GM12865 (cell line): ENCODE measurements at regions not wholly inside any gene's neighbourhood (a gene's known extent, or its start where the extent isn't known, plus 50 kb on each side); places are given as distances from the start of the nearest gene placed in this dataset.

Experiments used
- DNase-seq: peaks from one replicate; pipeline ENCODE4 v3.0.0; 2010; ENCODE audit warnings: low read depth
- H3K4me3 ChIP-seq: 2 replicates; pipeline ENCODE4 v1.5.1; 2011; ENCODE audit warnings: mild to moderate bottlenecking, low read depth, low read length, control low read depth
- TF ChIP-seq, protein P1 (sequence below): IDR thresholded peaks from 2 replicates; pipeline ENCODE4 v1.5.1; 2011; ENCODE audit warnings: low read length, control low read depth, low read depth, inconsistent platforms; ENCODE audit not compliant: insufficient read depth; ENCODE audit errors: missing control alignments

DNA sequence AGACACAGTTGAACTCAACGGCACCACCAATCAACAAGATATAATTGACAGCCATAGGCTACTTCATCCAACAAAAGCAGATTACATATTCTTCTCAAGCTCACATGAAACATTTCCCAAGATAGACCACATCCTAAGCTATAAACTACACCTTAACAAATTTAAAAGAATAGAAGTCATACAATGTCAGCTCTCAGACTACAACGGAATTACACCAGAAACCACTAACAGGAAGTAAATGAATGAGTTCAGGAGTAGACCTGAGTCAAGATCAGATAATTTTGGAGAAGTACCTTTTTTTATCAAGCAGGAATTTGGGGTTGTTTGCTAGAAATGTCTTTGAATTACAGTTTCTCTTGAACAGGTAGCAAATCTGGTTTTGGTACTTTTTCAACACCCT is 237.8 kb downstream of the TBX18 start:
- H3K4me3 ChIP-seq = no peak overlapping the region
- TF ChIP-seq, protein P1, sequence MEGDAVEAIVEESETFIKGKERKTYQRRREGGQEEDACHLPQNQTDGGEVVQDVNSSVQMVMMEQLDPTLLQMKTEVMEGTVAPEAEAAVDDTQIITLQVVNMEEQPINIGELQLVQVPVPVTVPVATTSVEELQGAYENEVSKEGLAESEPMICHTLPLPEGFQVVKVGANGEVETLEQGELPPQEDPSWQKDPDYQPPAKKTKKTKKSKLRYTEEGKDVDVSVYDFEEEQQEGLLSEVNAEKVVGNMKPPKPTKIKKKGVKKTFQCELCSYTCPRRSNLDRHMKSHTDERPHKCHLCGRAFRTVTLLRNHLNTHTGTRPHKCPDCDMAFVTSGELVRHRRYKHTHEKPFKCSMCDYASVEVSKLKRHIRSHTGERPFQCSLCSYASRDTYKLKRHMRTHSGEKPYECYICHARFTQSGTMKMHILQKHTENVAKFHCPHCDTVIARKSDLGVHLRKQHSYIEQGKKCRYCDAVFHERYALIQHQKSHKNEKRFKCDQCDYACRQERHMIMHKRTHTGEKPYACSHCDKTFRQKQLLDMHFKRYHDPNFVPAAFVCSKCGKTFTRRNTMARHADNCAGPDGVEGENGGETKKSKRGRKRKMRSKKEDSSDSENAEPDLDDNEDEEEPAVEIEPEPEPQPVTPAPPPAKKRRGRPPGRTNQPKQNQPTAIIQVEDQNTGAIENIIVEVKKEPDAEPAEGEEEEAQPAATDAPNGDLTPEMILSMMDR = no peak
- DNase-seq = no peak

DNA sequence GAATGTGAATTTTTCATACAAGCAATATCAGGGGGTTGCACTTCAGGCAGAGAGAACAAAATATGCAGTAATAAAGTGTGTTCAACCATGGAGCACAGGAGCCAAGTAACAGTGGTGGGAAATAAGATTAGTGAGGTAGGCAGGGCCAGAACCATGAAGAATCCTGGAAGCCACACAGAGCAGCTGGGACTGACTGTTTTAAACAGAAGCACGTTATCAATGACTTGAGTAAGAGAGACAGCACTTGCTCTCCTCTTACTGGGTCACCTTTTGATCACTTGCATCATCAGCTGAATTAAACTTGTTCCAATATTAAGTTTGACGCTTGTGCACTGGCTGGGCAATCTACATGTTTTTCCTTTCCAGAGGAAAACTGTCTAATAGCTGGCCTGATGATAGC is 238.5 kb downstream of the TBX18 start:
- no peak overlapping the region for H3K4me3 ChIP-seq
- TF ChIP-seq, protein P1 = no peak
- no peak for DNase-seq

DNA sequence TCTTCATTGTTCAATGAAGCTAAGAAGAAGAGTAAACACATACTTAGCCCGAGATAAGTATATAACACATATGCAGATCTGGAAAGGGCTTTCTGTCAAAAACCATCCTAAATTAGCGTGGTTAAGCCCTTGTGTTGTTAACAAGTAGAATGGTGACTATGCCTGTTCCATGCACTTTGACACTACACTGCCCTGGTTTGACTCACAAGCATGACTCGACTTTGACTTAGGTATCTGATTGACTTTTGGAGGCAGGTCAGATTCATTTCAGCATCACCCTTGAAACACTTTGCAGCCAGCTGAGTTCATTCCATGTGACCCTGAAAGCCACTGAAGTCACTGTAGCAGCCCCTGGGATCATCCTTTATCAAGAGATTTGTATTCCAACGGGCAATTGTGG is 239.8 kb downstream of the TBX18 start:
- H3K4me3 ChIP-seq = no peak overlapping the region
- TF ChIP-seq, protein P1 = no peak
- DNase-seq = no peak

DNA sequence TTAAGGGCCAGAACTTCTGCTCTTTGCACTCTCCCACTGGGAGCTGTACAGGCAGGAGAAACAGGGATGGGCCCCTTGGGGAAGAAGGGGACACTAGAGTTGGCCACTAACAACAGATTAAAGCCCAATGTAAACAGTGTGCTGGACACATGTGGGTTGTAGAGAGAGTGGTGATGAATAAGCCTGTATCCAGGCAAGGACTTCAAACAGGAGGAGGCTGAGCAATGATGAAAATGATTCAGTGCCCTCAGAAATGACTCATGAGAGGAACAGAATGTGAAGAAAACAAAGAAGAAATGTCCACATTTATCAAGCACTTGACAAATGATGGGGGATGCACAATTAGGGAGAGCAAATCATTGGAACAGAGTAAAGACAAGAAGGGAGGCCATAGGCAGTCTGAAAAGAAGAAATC is 242.3 kb downstream of the TBX18 start:
- no peak for DNase-seq
- TF ChIP-seq, protein P1 = no peak
- no peak overlapping the region for H3K4me3 ChIP-seq

DNA sequence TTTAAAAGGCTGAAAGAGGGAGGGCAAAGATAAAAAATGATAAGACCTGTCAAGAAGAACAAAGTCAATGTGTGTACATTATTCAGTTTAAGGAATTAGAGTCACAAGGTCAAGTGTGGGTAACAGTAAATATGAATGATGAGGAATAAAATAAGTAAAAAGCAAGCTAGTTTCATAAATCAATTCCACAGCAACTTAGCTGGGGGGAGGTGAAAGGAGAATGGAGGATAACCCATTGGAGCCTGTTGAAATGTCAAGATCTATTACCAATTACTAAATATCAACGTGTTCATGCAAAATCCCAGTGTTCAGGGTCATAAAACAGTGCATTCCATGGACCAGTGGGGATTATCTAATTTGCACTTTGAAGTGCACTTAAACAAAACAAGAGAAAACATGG is 242.9 kb downstream of the TBX18 start:
- TF ChIP-seq, protein P1 = no peak
- no peak for DNase-seq
- H3K4me3 ChIP-seq = no peak overlapping the region

DNA sequence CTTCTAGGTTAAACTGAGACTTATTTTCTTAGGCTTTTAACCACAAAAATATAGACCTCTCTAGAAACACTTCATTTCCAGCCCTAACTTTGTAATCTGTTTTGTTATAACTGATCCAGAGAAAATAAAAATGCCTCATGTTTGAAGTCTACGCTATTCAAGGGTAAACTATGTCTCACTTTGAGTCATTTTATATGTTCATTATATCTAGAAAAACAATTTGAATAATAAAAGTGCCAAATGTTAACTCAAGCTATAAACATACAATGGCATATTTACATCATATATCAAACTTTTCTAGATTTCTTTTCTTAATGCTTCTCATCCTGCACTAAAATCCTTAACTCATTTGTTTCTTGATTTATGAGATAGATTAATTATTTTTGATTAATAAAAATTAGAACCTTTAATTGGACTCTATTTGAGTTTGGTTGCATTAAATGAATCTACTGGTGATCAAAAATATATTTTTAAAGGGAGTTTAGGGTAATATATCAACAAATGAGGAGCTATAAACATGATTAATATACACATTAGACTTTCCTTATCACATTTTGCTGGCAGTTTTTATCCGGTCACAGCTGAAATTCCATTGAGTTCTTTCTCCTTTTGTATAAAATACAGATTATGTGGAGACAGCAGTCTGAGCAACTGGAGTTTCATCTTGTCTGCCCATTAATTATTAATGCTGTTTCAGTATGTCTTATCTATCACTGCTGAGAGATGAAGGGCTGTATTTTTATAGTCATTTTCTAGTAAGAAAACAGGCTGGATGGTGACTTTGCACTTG is 246.5 kb downstream of the TBX18 start:
- no peak for DNase-seq
- H3K4me3 ChIP-seq = no peak overlapping the region
- TF ChIP-seq, protein P1 = no peak

DNA sequence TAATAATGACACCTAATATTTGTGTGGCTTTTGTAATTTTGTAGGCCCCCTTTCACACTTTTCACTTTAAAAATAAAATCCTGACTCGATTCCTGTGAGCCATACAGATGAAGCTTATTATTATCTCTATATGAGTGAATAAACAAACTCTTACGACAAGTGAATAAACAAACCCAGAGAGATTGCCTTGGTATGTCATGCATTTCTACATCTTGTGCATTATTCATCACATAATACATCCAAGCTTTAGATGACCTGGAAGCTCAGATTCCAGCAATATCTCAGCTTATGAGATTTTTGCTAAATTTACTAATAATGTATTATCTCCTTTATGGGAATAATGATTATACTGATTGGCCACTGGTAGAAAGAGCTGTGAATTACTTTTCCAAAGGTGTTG is 248.2 kb downstream of the TBX18 start:
- no peak for DNase-seq

More for the DNA sequence above, 248.2 kb downstream of the TBX18 start:
- H3K4me3 ChIP-seq = no peak overlapping the region
- TF ChIP-seq, protein P1 = no peak
